ENCODE measurements at regions not wholly inside any gene's neighbourhood (a gene's known extent, or its start where the extent isn't known, plus 50 kb on each side); places are given as distances from the start of the nearest gene placed in this dataset.

DNA sequence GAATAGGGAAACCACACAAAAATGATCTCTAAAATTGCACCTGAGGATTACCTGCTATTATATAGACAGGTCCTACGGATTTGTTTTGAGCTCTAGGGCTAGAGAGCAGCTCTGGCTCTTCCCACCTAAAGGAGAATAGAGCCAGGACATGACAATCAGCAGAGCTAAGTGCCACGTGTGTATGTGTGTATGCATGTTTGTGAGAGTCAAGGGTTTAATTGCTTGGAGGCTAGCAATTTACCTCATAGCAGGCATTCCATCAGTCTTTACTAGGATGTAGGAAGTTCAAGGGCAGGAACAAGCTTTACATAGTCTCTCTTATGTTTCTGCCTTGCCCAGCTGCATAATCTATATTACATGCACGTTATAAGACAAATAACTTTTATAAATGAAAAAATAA, 498.2 kb downstream of the NSUN3 start:
- TF ChIP-seq EZH2 (IDR thresholded peaks at IDR 0.05; ENCODE audit: borderline replicate concordance, low read length) (no peak), CTCF (IDR thresholded peaks at IDR 0.05; ENCODE audit: low read length) (no peak)
